ENCODE measurements at regions not wholly inside any gene's neighbourhood (a gene's known extent, or its start where the extent isn't known, plus 50 kb on each side); places are given as distances from the start of the nearest gene placed in this dataset.
A peak's percentile ranks its signal among the peaks of the same experiment; 100 is the strongest.

DNA sequence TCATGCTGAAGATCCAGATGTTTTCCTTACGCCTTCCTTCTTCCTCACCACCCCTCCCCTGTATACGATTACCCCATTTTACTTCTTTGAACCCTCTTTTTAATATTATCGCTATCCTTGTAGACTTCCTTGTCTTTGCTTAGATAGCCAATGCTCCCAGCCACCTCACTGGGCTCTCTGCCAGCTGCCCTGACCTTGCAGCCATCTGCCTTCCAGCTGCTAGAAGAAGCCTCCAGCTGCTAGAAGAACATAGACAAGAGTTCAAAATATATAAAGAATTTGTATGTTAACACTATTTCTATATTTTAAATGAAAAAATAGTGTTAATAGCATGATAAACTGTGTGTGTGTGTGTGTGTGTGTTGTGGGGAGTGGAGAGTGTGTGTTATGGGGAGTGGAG is 374.7 kb downstream of the ANKRD50 start:
- H3K27ac ChIP-seq, result no peak overlapping the region
- no peak for DNase-seq
- 35 to 53% methylated on average over 3 of the region's 3 CpGs for WGBS, 2 donors
- H3K4me1 ChIP-seq, result no peaks in the 10 kb centered on the region
- no peaks in the 10 kb centered on the region for H3K27me3 ChIP-seq
- no peak overlapping the region for H3K4me3 ChIP-seq
- no peaks in the 10 kb centered on the region for H3K36me3 ChIP-seq
- no peaks in the 10 kb centered on the region for H3K9me3 ChIP-seq
- intact Hi-C loops (cut with DNase I), result no loop called here
- no peak for TF ChIP-seq POLR2A (IDR thresholded peaks at IDR 0.05)
- TF ChIP-seq POLR2AphosphoS5 (IDR thresholded peaks at IDR 0.05), result no peak
- TF ChIP-seq EP300 (IDR thresholded peaks at IDR 0.05), result no peak
- TF ChIP-seq, protein P1, sequence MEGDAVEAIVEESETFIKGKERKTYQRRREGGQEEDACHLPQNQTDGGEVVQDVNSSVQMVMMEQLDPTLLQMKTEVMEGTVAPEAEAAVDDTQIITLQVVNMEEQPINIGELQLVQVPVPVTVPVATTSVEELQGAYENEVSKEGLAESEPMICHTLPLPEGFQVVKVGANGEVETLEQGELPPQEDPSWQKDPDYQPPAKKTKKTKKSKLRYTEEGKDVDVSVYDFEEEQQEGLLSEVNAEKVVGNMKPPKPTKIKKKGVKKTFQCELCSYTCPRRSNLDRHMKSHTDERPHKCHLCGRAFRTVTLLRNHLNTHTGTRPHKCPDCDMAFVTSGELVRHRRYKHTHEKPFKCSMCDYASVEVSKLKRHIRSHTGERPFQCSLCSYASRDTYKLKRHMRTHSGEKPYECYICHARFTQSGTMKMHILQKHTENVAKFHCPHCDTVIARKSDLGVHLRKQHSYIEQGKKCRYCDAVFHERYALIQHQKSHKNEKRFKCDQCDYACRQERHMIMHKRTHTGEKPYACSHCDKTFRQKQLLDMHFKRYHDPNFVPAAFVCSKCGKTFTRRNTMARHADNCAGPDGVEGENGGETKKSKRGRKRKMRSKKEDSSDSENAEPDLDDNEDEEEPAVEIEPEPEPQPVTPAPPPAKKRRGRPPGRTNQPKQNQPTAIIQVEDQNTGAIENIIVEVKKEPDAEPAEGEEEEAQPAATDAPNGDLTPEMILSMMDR (IDR thresholded peaks at IDR 0.05), result no peak

DNA sequence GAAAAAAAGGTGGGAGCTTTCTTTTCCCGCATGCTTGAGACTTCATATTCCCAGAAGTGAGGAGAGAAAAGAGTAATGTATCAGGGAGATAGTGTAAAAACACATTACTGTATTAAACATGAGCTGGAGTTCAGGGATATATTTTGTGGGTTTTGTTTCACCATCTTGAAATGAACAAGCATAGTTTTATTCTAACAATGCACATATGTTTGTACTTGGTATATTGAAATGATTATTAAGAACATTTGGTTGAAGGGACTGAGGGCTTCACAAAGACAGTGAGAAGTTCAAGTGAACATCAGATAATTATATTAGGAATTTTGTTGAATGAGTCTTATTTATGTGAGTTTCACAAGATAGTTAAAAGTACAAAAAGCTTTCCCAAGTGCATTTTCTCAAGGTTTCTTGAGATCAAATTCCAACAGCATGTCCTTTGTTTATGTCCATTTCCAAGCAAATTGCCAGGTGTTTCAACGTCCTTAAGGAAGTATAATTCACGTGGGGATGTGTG is 368.8 kb downstream of the ANKRD50 start:
- 41 to 59% methylated on average over 3 of the region's 3 CpGs for WGBS, 2 donors
- Histone ChIP-seq H3K36me3 (no peaks in the 10 kb centered on the region), H3K27me3 (no peaks in the 10 kb centered on the region), H3K27ac (no peak overlapping the region), H3K4me3 (no peak overlapping the region), H3K4me1 (no peaks in the 10 kb centered on the region), H3K9me3 (no peaks in the 10 kb centered on the region)
- intact Hi-C loops (cut with DNase I), result no loop called here
- TF ChIP-seq POLR2A (IDR thresholded peaks at IDR 0.05) (no peak), POLR2AphosphoS5 (IDR thresholded peaks at IDR 0.05) (no peak), EP300 (IDR thresholded peaks at IDR 0.05) (no peak)
- TF ChIP-seq, protein P1 (IDR thresholded peaks at IDR 0.05), result no peak
- DNase-seq, result no peak

DNA sequence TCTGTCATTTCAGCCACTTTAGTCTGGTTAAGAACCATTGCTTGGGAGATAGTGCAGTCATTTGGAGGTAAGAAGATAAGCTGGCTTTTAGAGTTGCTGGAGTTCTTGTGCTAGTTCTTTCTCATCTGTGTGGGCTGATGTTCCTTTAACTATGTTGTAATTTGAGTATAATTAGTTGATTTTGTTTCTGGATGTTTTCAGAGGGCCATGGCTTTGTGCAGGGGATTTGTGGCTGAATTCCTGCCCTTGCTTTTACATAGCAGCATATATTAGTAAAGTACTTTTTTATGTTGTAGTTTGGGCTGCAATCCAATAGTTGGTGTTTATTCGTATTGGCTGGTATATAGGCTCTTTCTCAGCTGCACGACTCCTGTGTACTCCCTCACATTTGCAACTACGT is 339.6 kb downstream of the ANKRD50 start:
- H3K4me1 ChIP-seq, result no peaks in the 10 kb centered on the region
- no peaks in the 10 kb centered on the region for H3K27me3 ChIP-seq
- no peak overlapping the region for H3K4me3 ChIP-seq
- H3K36me3 ChIP-seq, result no peaks in the 10 kb centered on the region
- 86 to 89% methylated on average over 3 of the region's 3 CpGs for WGBS, 2 donors
- no peak for DNase-seq
- peaks cover 0 to 6% (median 0%) of the 10 kb centered on the region in 4 donors for H3K9me3 ChIP-seq
- intact Hi-C loops (cut with DNase I), result no loop called here
- H3K27ac ChIP-seq, result no peak overlapping the region
- TF ChIP-seq, protein P1 (IDR thresholded peaks at IDR 0.05), result no peak
- TF ChIP-seq POLR2A (IDR thresholded peaks at IDR 0.05) (no peak), POLR2AphosphoS5 (IDR thresholded peaks at IDR 0.05) (no peak), EP300 (IDR thresholded peaks at IDR 0.05) (no peak)

DNA sequence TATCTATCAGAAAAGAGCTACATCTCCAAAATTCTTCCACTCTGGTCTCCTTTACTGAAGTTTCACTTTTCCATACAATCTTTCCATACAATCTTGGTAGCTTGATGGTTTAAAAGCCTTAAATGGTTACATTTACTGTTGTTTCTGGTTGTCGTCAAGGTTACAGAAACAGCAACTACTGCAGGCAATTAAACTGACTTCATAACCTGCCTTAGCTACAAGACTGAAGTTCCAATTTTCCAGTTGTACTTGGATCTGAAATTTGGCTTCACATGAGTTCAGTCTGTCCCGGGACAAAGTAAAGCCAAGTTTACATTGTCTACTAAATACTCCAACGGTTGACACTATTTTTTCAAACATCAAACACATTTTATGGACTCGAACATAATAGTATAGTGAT is 326.4 kb downstream of the ANKRD50 start:
- 18 to 61% methylated on average over 4 of the region's 4 CpGs for WGBS, 2 donors
- TF ChIP-seq POLR2A (IDR thresholded peaks at IDR 0.05), result no peak
- no peak for TF ChIP-seq POLR2AphosphoS5 (IDR thresholded peaks at IDR 0.05)
- TF ChIP-seq, protein P1 (IDR thresholded peaks at IDR 0.05), result no peak
- no peak for TF ChIP-seq EP300 (IDR thresholded peaks at IDR 0.05)
- Histone ChIP-seq H3K27ac (peak overlapping the region in 1 of 4 donors; percentile 12), H3K9me3 (no peaks in the 10 kb centered on the region), H3K36me3 (no peaks in the 10 kb centered on the region), H3K4me1 (peaks cover 0 to 13% (median 0%) of the 10 kb centered on the region in 4 donors), H3K27me3 (no peaks in the 10 kb centered on the region), H3K4me3 (no peak overlapping the region)
- DNase-seq, result no peak
- intact Hi-C loops (cut with DNase I), result no loop called here

DNA sequence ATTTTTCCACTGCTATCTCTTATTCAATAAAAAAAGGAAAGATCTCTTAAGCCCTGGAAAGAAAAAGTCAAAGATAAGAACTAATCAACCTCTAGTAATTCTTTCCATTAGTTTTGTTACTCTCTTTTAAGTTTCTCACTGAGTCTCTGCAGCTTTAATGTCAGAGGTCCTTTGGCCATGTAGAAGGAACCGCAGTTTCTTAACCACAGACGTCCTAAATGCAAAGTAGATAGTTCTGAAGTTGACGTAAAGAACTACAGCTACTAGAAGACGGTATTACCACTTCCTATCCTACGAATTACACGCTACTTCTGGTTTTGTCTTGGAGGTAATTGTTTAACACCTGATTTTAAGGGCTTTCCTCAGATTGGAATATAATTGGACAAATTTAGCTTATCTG is 325.9 kb downstream of the ANKRD50 start:
- WGBS, 2 donors, result 66 to 77% methylated on average over 6 of the region's 6 CpGs
- intact Hi-C loops (cut with DNase I), result no loop called here
- H3K4me3 ChIP-seq, result no peak overlapping the region

More for the DNA sequence above, 325.9 kb downstream of the ANKRD50 start:
- Histone ChIP-seq H3K9me3 (no peaks in the 10 kb centered on the region), H3K4me1 (peaks cover 0 to 13% (median 0%) of the 10 kb centered on the region in 4 donors), H3K27ac (peak overlapping the region in 1 of 4 donors; percentile 12), H3K36me3 (no peaks in the 10 kb centered on the region), H3K27me3 (no peaks in the 10 kb centered on the region)
- TF ChIP-seq EP300 (IDR thresholded peaks at IDR 0.05) (no peak), POLR2AphosphoS5 (IDR thresholded peaks at IDR 0.05) (no peak), POLR2A (IDR thresholded peaks at IDR 0.05) (no peak)
- TF ChIP-seq, protein P1 (IDR thresholded peaks at IDR 0.05), result no peak
- DNase-seq, result no peak

Measured in sigmoid colon (tissue), 6 donors.